ENCODE measurements at regions not wholly inside any gene's neighbourhood (a gene's known extent, or its start where the extent isn't known, plus 50 kb on each side); places are given as distances from the start of the nearest gene placed in this dataset.

DNA sequence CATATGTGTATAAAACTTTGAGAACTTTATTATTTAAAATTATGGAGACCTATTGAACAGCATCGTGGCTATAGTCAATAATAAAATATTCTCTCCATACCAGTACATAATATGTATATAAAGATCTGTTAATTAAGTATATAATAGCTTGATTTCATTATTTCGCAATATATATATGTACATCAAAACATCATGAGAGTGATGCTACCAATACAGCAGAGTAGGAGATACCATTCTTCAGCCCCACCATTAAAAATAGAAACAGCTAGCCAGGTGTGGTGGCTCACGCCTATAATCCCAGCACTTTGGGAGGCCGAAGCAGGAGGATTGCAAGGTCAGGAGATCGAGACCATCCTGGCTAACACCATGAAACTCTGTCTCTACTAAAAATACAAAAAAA, 1755.3 kb upstream of the SPRY2 start:
- no peak for TF ChIP-seq EZH2 (IDR thresholded peaks at IDR 0.05; ENCODE audit: borderline replicate concordance, insufficient read depth, low read length, poor library complexity, severe bottlenecking)
- no peak for TF ChIP-seq CTCF (IDR thresholded peaks at IDR 0.05; ENCODE audit: poor library complexity, severe bottlenecking)
- TF ChIP-seq POLR2AphosphoS5 (IDR thresholded peaks at IDR 0.05), result no peak
- no peak for TF ChIP-seq MXI1 (conservative IDR thresholded peaks at IDR 0.05; ENCODE audit: poor library complexity, severe bottlenecking)
